HG03378 (cell line): ENCODE measurements at regions not wholly inside any gene's neighbourhood (a gene's known extent, or its start where the extent isn't known, plus 50 kb on each side); places are given as distances from the start of the nearest gene placed in this dataset.
"Not testable (repeated sequence)": the region's sequence is repeated elsewhere in the genome, so short reads cannot be mapped to it uniquely, and the experiment has no call there.

Experiments used
- ATAC-seq: cut with Tn5 transposase; IDR thresholded peaks from one replicate; pipeline ENCODE4 v1.9.1; 2021; ENCODE audit warnings: mild to moderate bottlenecking, moderate library complexity; ENCODE audit not compliant: unreplicated experiment

- ATAC-seq = no peak
These were observed 726.4 kb upstream of the SOX11 start for GRCh38 chr2:4965556-4966320.

GRCh38 chr2:4967206-4967605 lies 725.0 kb upstream of the SOX11 start:
- ATAC-seq = no peak

- ATAC-seq = no peak
These were observed 719.7 kb upstream of the SOX11 start for GRCh38 chr2:4972472-4972871.

- ATAC-seq = no peak
These were observed 718.8 kb upstream of the SOX11 start for GRCh38 chr2:4973354-4973753.

- no peak for ATAC-seq
These were observed 718.2 kb upstream of the SOX11 start for GRCh38 chr2:4973973-4974372.

GRCh38 chr2:4976407-4976806 lies 715.8 kb upstream of the SOX11 start:
- no peak for ATAC-seq

- ATAC-seq = no peak
These were observed 713.1 kb upstream of the SOX11 start for GRCh38 chr2:4979111-4979510.

GRCh38 chr2:4980995-4981394 lies 711.2 kb upstream of the SOX11 start:
- no peak for ATAC-seq

GRCh38 chr2:4981802-4982409 lies 710.3 kb upstream of the SOX11 start:
- ATAC-seq = no peak

- not testable (repeated sequence) for ATAC-seq
These were observed 703.7 kb upstream of the SOX11 start for GRCh38 chr2:4988444-4988843.

- no peak for ATAC-seq
These were observed 700.0 kb upstream of the SOX11 start for GRCh38 chr2:4992226-4992625.

GRCh38 chr2:4995466-4995865 lies 696.7 kb upstream of the SOX11 start:
- ATAC-seq = no peak

- ATAC-seq = no peak
These were observed 684.6 kb upstream of the SOX11 start for GRCh38 chr2:5007596-5007995.

- no peak for ATAC-seq
These were observed 672.9 kb upstream of the SOX11 start for GRCh38 chr2:5019324-5019723.

- no peak for ATAC-seq
These were observed 671.9 kb upstream of the SOX11 start for GRCh38 chr2:5020116-5020875.

- no peak for ATAC-seq
These were observed 671.0 kb upstream of the SOX11 start for GRCh38 chr2:5021136-5021535.

- no peak for ATAC-seq
These were observed 670.1 kb upstream of the SOX11 start for GRCh38 chr2:5022061-5022460.

- not testable (repeated sequence) for ATAC-seq
These were observed 669.2 kb upstream of the SOX11 start for GRCh38 chr2:5022708-5023635.

- ATAC-seq = no peak
These were observed 665.5 kb upstream of the SOX11 start for GRCh38 chr2:5026571-5027234.

- ATAC-seq = no peak
These were observed 657.1 kb upstream of the SOX11 start for GRCh38 chr2:5035057-5035488.
